ENCODE measurements at regions not wholly inside any gene's neighbourhood (a gene's known extent, or its start where the extent isn't known, plus 50 kb on each side); places are given as distances from the start of the nearest gene placed in this dataset.

DNA sequence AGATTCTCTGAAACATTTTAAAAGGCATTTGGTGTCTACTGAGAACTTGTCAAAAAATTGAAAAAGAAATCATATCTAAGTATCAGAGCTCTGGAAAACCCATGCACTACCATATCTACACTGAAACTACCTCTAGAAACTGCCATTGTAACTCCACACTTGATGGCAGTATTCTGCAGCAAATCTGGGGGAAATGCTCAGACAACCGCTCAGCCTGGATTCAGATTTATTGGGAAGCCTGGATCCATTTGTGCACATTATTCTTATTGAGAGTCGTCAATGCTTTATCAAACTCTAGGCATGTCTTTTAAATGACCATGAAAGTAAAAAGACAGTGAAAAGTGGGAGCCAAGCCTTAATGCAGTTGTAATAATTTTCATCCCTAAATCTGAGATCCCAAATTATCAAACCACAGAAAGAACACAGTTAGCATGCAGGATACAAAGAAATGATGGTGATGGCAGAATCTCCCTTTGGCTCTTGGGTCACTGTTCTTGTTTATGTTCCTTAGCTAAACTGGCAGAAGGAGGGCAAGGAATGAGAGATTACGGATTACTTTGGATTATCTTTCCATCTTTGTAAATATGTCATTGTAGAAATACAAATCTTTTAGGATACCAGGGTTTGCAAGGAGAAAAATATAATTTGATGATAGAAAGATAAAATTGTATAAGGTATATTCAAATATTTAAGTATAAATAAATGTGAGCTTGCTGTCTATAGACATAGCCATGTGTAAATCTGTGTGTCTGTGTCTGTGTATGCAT, 512.1 kb upstream of the SYT4 start:
- CTCF ChIA-PET, result interaction anchor here (0.6 to 1.7 kb wide), 6 partner anchors 9 to 1596 kb away, joined by 3 to 4 read pairs (median 3); no protein-coding TSS in a partner anchor
- Histone ChIP-seq H3K27ac (ENCODE audit: extremely low read depth, low read depth, low read length) (no peak overlapping the region), H3K36me3 (ENCODE audit: control insufficient read depth in 2 of 2, insufficient read depth in 1 of 2, low read length in 2 of 2) (no peaks in the 10 kb centered on the region), H3K4me1 (ENCODE audit: control insufficient read depth, insufficient read depth, low read length) (no peaks in the 10 kb centered on the region), H3K4me3 (ENCODE audit: low read depth, low read length) (no peak overlapping the region), H3K9me3 (ENCODE audit: control insufficient read depth, insufficient read depth, low read depth, low read length) (no peaks in the 10 kb centered on the region)
- TF ChIP-seq HOXA7 (CRISPR knock-in tag; IDR thresholded peaks at IDR 0.05; ENCODE audit: borderline replicate concordance), result no peak
- TF ChIP-seq OSR2 (tag by site-specific recombination; IDR thresholded peaks at IDR 0.05), result no peak
- TF ChIP-seq GLIS2 (tag by site-specific recombination; IDR thresholded peaks at IDR 0.05), result no peak
- TF ChIP-seq ZNF830 (tag by site-specific recombination; IDR thresholded peaks at IDR 0.05; ENCODE audit: low read depth), result no peak
- TF ChIP-seq ZNF658 (tag by site-specific recombination; IDR thresholded peaks at IDR 0.05), result no peak
- TF ChIP-seq ZNF274 (IDR thresholded peaks at IDR 0.05; ENCODE audit: low read length), result no peak
- no peak for TF ChIP-seq ZNF274 (tag by site-specific recombination; IDR thresholded peaks at IDR 0.05; ENCODE audit: borderline replicate concordance)
- POLR2A ChIA-PET, result no interaction called here

DNA sequence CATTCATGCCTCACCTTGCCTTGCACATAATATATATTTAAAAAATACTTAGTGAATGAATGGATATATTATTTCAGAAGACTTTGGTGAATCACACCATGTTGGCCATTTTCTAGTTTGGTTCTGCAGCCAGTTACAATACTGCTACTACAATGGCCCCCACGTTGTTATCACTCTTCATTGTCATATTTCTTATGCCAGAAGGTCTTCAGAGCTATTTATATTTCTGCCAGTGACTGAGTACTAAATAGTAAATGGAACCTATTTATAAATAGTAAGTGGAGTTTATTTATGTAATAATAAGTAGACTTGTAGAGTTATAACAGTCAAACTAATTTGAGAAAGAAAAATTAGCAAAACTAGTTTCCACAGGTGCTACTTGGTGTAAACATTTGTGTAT, 516.6 kb upstream of the SYT4 start:
- no peak overlapping the region for H3K4me3 ChIP-seq (ENCODE audit: low read depth, low read length)
- no peak overlapping the region for H3K27ac ChIP-seq (ENCODE audit: extremely low read depth, low read depth, low read length)
- no peaks in the 10 kb centered on the region for H3K36me3 ChIP-seq (ENCODE audit: control insufficient read depth in 2 of 2, insufficient read depth in 1 of 2, low read length in 2 of 2)
- no peaks in the 10 kb centered on the region for H3K9me3 ChIP-seq (ENCODE audit: control insufficient read depth, insufficient read depth, low read depth, low read length)
- TF ChIP-seq ZNF670 (tag by site-specific recombination; IDR thresholded peaks at IDR 0.05; ENCODE audit: low read depth) (no peak), ZNF341 (tag by site-specific recombination; IDR thresholded peaks at IDR 0.05; ENCODE audit: low read depth) (no peak), ZNF391 (tag by site-specific recombination; IDR thresholded peaks at IDR 0.05; ENCODE audit: borderline replicate concordance, low read depth) (no peak), ZNF600 (tag by site-specific recombination; IDR thresholded peaks at IDR 0.05) (no peak), KLF7 (tag by site-specific recombination; IDR thresholded peaks at IDR 0.05; ENCODE audit: borderline replicate concordance) (no peak), BCL11B (tag by site-specific recombination; IDR thresholded peaks at IDR 0.05; ENCODE audit: low read depth) (no peak), ZNF114 (tag by site-specific recombination; IDR thresholded peaks at IDR 0.05) (no peak), ZFHX2 (tag by site-specific recombination; conservative IDR thresholded peaks at IDR 0.05) (no peak), ZNF549 (tag by site-specific recombination; IDR thresholded peaks at IDR 0.05) (no peak)
- TF ChIP-seq, protein P1, sequence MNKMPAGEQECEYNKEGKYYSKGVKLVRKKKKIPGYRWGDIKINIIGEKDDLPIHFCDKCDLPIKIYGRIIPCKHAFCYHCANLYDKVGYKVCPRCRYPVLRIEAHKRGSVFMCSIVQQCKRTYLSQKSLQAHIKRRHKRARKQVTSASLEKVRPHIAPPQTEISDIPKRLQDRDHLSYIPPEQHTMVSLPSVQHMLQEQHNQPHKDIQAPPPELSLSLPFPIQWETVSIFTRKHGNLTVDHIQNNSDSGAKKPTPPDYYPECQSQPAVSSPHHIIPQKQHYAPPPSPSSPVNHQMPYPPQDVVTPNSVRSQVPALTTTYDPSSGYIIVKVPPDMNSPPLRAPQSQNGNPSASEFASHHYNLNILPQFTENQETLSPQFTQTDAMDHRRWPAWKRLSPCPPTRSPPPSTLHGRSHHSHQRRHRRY (tag by site-specific recombination; IDR thresholded peaks at IDR 0.05), result no peak
- TF ChIP-seq, protein P2, sequence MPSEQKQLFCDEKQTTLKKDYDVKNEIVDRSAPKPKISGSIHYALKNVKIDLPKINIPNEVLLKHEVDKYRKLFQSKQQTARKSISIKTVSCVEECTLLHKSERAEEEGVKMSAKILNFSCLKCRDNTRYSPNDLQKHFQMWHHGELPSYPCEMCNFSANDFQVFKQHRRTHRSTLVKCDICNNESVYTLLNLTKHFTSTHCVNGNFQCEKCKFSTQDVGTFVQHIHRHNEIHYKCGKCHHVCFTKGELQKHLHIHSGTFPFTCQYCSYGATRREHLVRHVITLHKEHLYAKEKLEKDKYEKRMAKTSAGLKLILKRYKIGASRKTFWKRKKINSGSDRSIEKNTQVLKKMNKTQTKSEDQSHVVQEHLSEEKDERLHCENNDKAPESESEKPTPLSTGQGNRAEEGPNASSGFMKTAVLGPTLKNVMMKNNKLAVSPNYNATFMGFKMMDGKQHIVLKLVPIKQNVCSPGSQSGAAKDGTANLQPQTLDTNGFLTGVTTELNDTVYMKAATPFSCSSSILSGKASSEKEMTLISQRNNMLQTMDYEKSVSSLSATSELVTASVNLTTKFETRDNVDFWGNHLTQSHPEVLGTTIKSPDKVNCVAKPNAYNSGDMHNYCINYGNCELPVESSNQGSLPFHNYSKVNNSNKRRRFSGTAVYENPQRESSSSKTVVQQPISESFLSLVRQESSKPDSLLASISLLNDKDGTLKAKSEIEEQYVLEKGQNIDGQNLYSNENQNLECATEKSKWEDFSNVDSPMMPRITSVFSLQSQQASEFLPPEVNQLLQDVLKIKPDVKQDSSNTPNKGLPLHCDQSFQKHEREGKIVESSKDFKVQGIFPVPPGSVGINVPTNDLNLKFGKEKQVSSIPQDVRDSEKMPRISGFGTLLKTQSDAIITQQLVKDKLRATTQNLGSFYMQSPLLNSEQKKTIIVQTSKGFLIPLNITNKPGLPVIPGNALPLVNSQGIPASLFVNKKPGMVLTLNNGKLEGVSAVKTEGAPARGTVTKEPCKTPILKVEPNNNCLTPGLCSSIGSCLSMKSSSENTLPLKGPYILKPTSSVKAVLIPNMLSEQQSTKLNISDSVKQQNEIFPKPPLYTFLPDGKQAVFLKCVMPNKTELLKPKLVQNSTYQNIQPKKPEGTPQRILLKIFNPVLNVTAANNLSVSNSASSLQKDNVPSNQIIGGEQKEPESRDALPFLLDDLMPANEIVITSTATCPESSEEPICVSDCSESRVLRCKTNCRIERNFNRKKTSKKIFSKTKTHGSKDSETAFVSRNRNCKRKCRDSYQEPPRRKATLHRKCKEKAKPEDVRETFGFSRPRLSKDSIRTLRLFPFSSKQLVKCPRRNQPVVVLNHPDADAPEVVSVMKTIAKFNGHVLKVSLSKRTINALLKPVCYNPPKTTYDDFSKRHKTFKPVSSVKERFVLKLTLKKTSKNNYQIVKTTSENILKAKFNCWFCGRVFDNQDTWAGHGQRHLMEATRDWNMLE (tag by site-specific recombination; conservative IDR thresholded peaks at IDR 0.05; ENCODE audit: low read depth), result no peak
- TF ChIP-seq, protein P3, sequence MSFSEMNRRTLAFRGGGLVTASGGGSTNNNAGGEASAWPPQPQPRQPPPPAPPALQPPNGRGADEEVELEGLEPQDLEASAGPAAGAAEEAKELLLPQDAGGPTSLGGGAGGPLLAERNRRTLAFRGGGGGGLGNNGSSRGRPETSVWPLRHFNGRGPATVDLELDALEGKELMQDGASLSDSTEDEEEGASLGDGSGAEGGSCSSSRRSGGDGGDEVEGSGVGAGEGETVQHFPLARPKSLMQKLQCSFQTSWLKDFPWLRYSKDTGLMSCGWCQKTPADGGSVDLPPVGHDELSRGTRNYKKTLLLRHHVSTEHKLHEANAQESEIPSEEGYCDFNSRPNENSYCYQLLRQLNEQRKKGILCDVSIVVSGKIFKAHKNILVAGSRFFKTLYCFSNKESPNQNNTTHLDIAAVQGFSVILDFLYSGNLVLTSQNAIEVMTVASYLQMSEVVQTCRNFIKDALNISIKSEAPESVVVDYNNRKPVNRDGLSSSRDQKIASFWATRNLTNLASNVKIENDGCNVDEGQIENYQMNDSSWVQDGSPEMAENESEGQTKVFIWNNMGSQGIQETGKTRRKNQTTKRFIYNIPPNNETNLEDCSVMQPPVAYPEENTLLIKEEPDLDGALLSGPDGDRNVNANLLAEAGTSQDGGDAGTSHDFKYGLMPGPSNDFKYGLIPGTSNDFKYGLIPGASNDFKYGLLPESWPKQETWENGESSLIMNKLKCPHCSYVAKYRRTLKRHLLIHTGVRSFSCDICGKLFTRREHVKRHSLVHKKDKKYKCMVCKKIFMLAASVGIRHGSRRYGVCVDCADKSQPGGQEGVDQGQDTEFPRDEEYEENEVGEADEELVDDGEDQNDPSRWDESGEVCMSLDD (tag by site-specific recombination; IDR thresholded peaks at IDR 0.05), result no peak
- CTCF ChIA-PET, result no interaction called here
- POLR2A ChIA-PET, result no interaction called here
- no peaks in the 10 kb centered on the region for H3K4me1 ChIP-seq (ENCODE audit: control insufficient read depth, insufficient read depth, low read length)

All from HEK293 (cell line).